Gastrocnemius medialis (tissue), 4 donors: ENCODE measurements at regions not wholly inside any gene's neighbourhood (a gene's known extent, or its start where the extent isn't known, plus 50 kb on each side); places are given as distances from the start of the nearest gene placed in this dataset.

Source experiments
- ATAC-seq, 2 donors: fragments of 150-250 bp; one replicate each; pipeline ENCODE4 v1.9.1; 2016
- DNase-seq, 2 donors: peaks; one replicate each; pipeline ENCODE4 v3.0.0-alpha.2; 2019
- H3K27ac ChIP-seq, 4 donors: fragments of 200-600 bp; sonication (generic); 1 replicate in 1 of 4; 2 replicates in 3 of 4; pipeline ENCODE4 v1.5.1; 2016 to 2018; ENCODE audit warnings: mild to moderate bottlenecking in 2 of 4, moderate library complexity in 1 of 4
- H3K27me3 ChIP-seq, 3 donors: fragments of 200-600 bp; sonication (generic) in 2 of 3; 1 replicate in 1 of 3; 2 replicates in 2 of 3; pipeline versions ENCODE4 v1.5.1 to v1.6.0; 2016 to 2019; ENCODE audit warnings: mild to moderate bottlenecking in 1 of 3, moderate library complexity in 1 of 3
- H3K36me3 ChIP-seq, 2 donors: fragments of 200-600 bp; sonication (generic) in 1 of 2; one replicate each; pipeline ENCODE4 v1.5.1; 2017 to 2018
- H3K4me1 ChIP-seq, 2 donors: fragments of 200-600 bp; sonication (generic) in 1 of 2; one replicate each; pipeline ENCODE4 v1.5.1; 2016 to 2017; ENCODE audit warnings: mild to moderate bottlenecking in 2 of 2
- H3K4me3 ChIP-seq, 4 donors: fragments of 200-600 bp; sonication (generic) in 3 of 4; 1 replicate in 1 of 4; 2 replicates in 3 of 4; pipeline ENCODE4 v1.5.1; 2016 to 2019; ENCODE audit warnings: mild to moderate bottlenecking in 2 of 4
- H3K9me3 ChIP-seq, 3 donors: fragments of 200-600 bp; sonication (generic) in 2 of 3; 1 replicate in 1 of 3; 2 replicates in 2 of 3; pipeline ENCODE4 v1.5.1; 2016 to 2019
- POLR2A ChIP-seq, 2 donors: fragments of 450-650 bp; IDR thresholded peaks; one replicate each; pipeline ENCODE4 v1.6.1; 2017; ENCODE audit warnings: antibody characterized with exemption in 2 of 2, mild to moderate bottlenecking in 2 of 2, moderate library complexity in 2 of 2
- in situ Hi-C, 4 donors: fragments of 200-750 bp; cut with MboI; loops; one replicate each; pipeline versions ENCODE4 v1.15.0 to v1.8.0; 2017; ENCODE audit warnings: low sequenced_read_pairs in 4 of 4
- intact Hi-C: fragments of 100-400 bp; cut with DNase I; formaldehyde crosslinking; loops from one replicate; pipeline ENCODE4 v1.15.1; 2023; ENCODE audit warnings: low total_unique reads
- TF ChIP-seq, protein P1 (sequence below), 5 experiments: fragments of 450-650 bp in 3 of 5; fragments of 200-600 bp in 2 of 5; sonication (generic) in 2 of 5; IDR thresholded peaks in 4 of 5; conservative IDR thresholded peaks in 1 of 5; 1 replicate in 4 of 5; 2 replicates in 1 of 5; pipeline ENCODE4 v1.5.1; 2016 to 2019; ENCODE audit warnings: antibody characterized with exemption in 5 of 5, mild to moderate bottlenecking in 3 of 5, moderate library complexity in 3 of 5

- ATAC-seq (no peak), DNase-seq (no peak)
- Histone ChIP-seq H3K9me3 (peaks cover 0 to 3% (median 0%) of the 10 kb centered on the region in 3 donors), H3K4me1 (no peaks in the 10 kb centered on the region), H3K27ac (no peak overlapping the region), H3K36me3 (no peaks in the 10 kb centered on the region), H3K4me3 (no peak overlapping the region), H3K27me3 (no peaks in the 10 kb centered on the region)
- in situ Hi-C loops = no loop called here
- TF ChIP-seq, protein P1, sequence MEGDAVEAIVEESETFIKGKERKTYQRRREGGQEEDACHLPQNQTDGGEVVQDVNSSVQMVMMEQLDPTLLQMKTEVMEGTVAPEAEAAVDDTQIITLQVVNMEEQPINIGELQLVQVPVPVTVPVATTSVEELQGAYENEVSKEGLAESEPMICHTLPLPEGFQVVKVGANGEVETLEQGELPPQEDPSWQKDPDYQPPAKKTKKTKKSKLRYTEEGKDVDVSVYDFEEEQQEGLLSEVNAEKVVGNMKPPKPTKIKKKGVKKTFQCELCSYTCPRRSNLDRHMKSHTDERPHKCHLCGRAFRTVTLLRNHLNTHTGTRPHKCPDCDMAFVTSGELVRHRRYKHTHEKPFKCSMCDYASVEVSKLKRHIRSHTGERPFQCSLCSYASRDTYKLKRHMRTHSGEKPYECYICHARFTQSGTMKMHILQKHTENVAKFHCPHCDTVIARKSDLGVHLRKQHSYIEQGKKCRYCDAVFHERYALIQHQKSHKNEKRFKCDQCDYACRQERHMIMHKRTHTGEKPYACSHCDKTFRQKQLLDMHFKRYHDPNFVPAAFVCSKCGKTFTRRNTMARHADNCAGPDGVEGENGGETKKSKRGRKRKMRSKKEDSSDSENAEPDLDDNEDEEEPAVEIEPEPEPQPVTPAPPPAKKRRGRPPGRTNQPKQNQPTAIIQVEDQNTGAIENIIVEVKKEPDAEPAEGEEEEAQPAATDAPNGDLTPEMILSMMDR (IDR thresholded peaks at IDR 0.05 in 4 of 5, conservative IDR thresholded peaks at IDR 0.05 in 1 of 5) = no peak
- no peak for TF ChIP-seq POLR2A (IDR thresholded peaks at IDR 0.05)
- intact Hi-C loops = no loop called here
Measured at GRCh38 chr2:185044323-185044874, 446.1 kb downstream of the ZNF804A start.

DNA sequence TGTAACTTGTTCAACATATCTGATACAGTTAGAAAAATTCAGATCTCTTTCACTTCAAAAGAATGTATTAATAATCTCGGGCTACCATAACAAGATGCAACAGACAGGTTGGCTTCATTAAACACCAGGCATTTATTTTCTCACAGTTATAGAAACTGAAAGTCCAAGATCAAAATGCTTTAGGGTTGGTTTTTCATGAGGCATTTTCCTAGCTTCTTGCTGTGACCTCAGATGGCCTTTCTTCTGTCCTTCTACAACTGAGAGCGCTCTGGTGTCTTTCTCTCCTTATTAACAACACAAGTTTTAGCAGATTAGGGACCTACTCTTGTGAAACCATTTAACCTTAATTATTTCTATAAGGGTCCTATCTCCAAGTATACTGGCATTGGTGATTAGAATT, 452.5 kb downstream of the ZNF804A start:
- no peak overlapping the region for H3K4me3 ChIP-seq
- no peak for DNase-seq
- no peak for TF ChIP-seq POLR2A (IDR thresholded peaks at IDR 0.05)
- TF ChIP-seq, protein P1 (IDR thresholded peaks at IDR 0.05 in 4 of 5, conservative IDR thresholded peaks at IDR 0.05 in 1 of 5) = no peak
- no peaks in the 10 kb centered on the region for H3K27me3 ChIP-seq
- H3K27ac ChIP-seq = no peak overlapping the region
- ATAC-seq = no peak
- intact Hi-C loops (no loop called here), in situ Hi-C loops (no loop called here)
- H3K4me1 ChIP-seq = no peaks in the 10 kb centered on the region
- H3K9me3 ChIP-seq = no peaks in the 10 kb centered on the region
- H3K36me3 ChIP-seq = no peaks in the 10 kb centered on the region

- Histone ChIP-seq H3K4me1 (no peaks in the 10 kb centered on the region), H3K27me3 (no peaks in the 10 kb centered on the region), H3K4me3 (no peak overlapping the region), H3K9me3 (no peaks in the 10 kb centered on the region), H3K36me3 (no peaks in the 10 kb centered on the region), H3K27ac (no peak overlapping the region)
- ATAC-seq (no peak), DNase-seq (no peak)
- TF ChIP-seq POLR2A (IDR thresholded peaks at IDR 0.05) = no peak
- TF ChIP-seq, protein P1 (IDR thresholded peaks at IDR 0.05 in 4 of 5, conservative IDR thresholded peaks at IDR 0.05 in 1 of 5) = no peak
- intact Hi-C loops (no loop called here), in situ Hi-C loops (no loop called here)
Measured at GRCh38 chr2:185063761-185064160, 465.4 kb downstream of the ZNF804A start.

DNA sequence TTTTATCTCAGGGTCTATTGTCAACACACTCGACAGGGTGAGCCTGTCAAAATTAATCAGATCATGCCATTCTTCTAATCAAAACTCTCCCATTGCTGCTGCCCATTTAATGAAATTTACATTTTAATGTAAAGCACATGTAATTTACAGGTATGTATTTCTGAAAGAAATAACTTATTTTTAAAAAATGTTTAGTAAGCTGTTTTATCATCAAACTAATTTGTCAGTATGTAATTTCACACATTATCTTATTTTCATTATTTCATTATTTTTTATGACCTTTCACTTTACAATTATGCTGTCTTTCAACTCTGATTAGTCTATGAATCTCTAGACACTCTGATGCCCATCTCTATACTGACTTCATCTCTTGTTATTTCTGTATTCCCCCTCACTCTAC, 467.8 kb downstream of the ZNF804A start:
- H3K27me3 ChIP-seq = no peaks in the 10 kb centered on the region
- no peak overlapping the region for H3K27ac ChIP-seq
- ATAC-seq (no peak), DNase-seq (no peak)
- no peaks in the 10 kb centered on the region for H3K4me1 ChIP-seq
- H3K4me3 ChIP-seq = no peak overlapping the region
- H3K36me3 ChIP-seq = no peaks in the 10 kb centered on the region
- TF ChIP-seq POLR2A (IDR thresholded peaks at IDR 0.05) = no peak
- TF ChIP-seq, protein P1 (IDR thresholded peaks at IDR 0.05 in 4 of 5, conservative IDR thresholded peaks at IDR 0.05 in 1 of 5) = no peak
- H3K9me3 ChIP-seq = no peaks in the 10 kb centered on the region
- in situ Hi-C loops (no loop called here), intact Hi-C loops (no loop called here)

- in situ Hi-C loops = no loop called here
- H3K9me3 ChIP-seq = no peaks in the 10 kb centered on the region
Measured at GRCh38 chr2:185069107-185069506, 470.8 kb downstream of the ZNF804A start.

More at GRCh38 chr2:185069107-185069506, 470.8 kb downstream of the ZNF804A start:
- Histone ChIP-seq H3K36me3 (no peaks in the 10 kb centered on the region), H3K4me3 (no peak overlapping the region), H3K27me3 (no peaks in the 10 kb centered on the region), H3K27ac (no peak overlapping the region), H3K4me1 (no peaks in the 10 kb centered on the region)
- no peak for ATAC-seq
- intact Hi-C loops = no loop called here
- DNase-seq = no peak
- no peak for TF ChIP-seq POLR2A (IDR thresholded peaks at IDR 0.05)
- TF ChIP-seq, protein P1 (IDR thresholded peaks at IDR 0.05 in 4 of 5, conservative IDR thresholded peaks at IDR 0.05 in 1 of 5) = no peak
